GM12864 (cell line): ENCODE measurements at regions not wholly inside any gene's neighbourhood (a gene's known extent, or its start where the extent isn't known, plus 50 kb on each side); places are given as distances from the start of the nearest gene placed in this dataset.
"Not testable (repeated sequence)": the region's sequence is repeated elsewhere in the genome, so short reads cannot be mapped to it uniquely, and the experiment has no call there.

ENCODE experiments used
- DNase-seq: peaks from one replicate; pipeline ENCODE4 v3.0.0-alpha.2; 2011; ENCODE audit warnings: low read depth
- H3K4me3 ChIP-seq: 2 replicates; pipeline ENCODE4 v1.5.1; 2011; ENCODE audit warnings: mild to moderate bottlenecking, low read depth, low read length, control low read depth
- CTCF ChIP-seq: IDR thresholded peaks from 2 replicates; pipeline ENCODE4 v1.5.1; 2011; ENCODE audit warnings: low read depth, mild to moderate bottlenecking, moderate library complexity, low read length, control low read depth, inconsistent platforms; ENCODE audit errors: missing control alignments

- no peak for DNase-seq
- H3K4me3 ChIP-seq = no peak overlapping the region
- TF ChIP-seq CTCF = no peak
Measured at GRCh38 chr11:89545691-89546090, 54.5 kb upstream of the NOX4 start.

- H3K4me3 ChIP-seq, DNase-seq: not testable (repeated sequence)
Measured at GRCh38 chr11:89555781-89556180, 64.6 kb upstream of the NOX4 start.

GRCh38 chr11:89556731-89557707 is 65.8 kb upstream of the NOX4 start:
- DNase-seq = not testable (repeated sequence)

GRCh38 chr11:89560598-89560997 is 69.4 kb upstream of the NOX4 start:
- H3K4me3 ChIP-seq, DNase-seq: not testable (repeated sequence)

More at GRCh38 chr11:89556731-89557707, 65.8 kb upstream of the NOX4 start:
- not testable (repeated sequence) for H3K4me3 ChIP-seq

GRCh38 chr11:89562731-89563130 is 71.6 kb upstream of the NOX4 start:
- not testable (repeated sequence) for H3K4me3 ChIP-seq, DNase-seq

- DNase-seq = no peak
- TF ChIP-seq CTCF = no peak
- H3K4me3 ChIP-seq = no peak overlapping the region
Measured at GRCh38 chr11:89566972-89567371, 75.8 kb upstream of the NOX4 start.

- not testable (repeated sequence) for H3K4me3 ChIP-seq, DNase-seq
Measured at GRCh38 chr11:89569387-89569786, 78.2 kb upstream of the NOX4 start.

GRCh38 chr11:89571706-89572105 is 80.5 kb upstream of the NOX4 start:
- DNase-seq, H3K4me3 ChIP-seq: not testable (repeated sequence)

GRCh38 chr11:89575846-89576245 is 84.7 kb upstream of the NOX4 start:
- not testable (repeated sequence) for H3K4me3 ChIP-seq, DNase-seq

GRCh38 chr11:89577428-89577827 is 86.3 kb upstream of the NOX4 start:
- not testable (repeated sequence) for DNase-seq, H3K4me3 ChIP-seq

- TF ChIP-seq CTCF = no peak
- no peak for DNase-seq
- H3K4me3 ChIP-seq = no peak overlapping the region
Measured at GRCh38 chr11:89583580-89583979, 92.4 kb upstream of the NOX4 start.

- not testable (repeated sequence) for DNase-seq, H3K4me3 ChIP-seq
Measured at GRCh38 chr11:89585046-89585445, 93.9 kb upstream of the NOX4 start.

GRCh38 chr11:89585471-89585870 is 94.3 kb upstream of the NOX4 start:
- not testable (repeated sequence) for H3K4me3 ChIP-seq, DNase-seq

GRCh38 chr11:89589413-89589812 is 98.2 kb upstream of the NOX4 start:
- DNase-seq, H3K4me3 ChIP-seq: not testable (repeated sequence)

GRCh38 chr11:89590008-89590632 is 98.9 kb upstream of the NOX4 start:
- H3K4me3 ChIP-seq, DNase-seq: not testable (repeated sequence)

GRCh38 chr11:89601263-89601662 is 108.8 kb upstream of the TRIM77 start:
- not testable (repeated sequence) for DNase-seq, H3K4me3 ChIP-seq
